ENCODE measurements at regions not wholly inside any gene's neighbourhood (a gene's known extent, or its start where the extent isn't known, plus 50 kb on each side); places are given as distances from the start of the nearest gene placed in this dataset.

DNA sequence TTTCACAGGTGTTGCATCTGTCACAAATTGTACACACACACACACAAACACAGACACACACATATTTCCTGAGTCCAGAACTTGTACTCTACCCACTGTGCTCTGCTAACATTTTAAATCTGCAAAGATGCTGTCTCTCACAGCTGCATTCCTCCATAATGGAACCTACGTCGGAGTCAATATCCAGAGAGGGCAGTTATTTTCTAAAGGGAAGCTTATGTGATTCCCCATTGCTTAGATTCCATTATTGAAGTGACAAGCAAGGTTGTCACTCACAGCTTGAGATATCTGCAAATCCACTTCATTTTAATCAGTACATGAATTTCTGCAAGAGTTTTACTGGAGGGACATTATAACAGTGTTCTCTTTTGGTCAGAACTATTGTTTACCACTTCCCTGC is 992.4 kb downstream of the NSUN3 start:
- TF ChIP-seq, protein P1, sequence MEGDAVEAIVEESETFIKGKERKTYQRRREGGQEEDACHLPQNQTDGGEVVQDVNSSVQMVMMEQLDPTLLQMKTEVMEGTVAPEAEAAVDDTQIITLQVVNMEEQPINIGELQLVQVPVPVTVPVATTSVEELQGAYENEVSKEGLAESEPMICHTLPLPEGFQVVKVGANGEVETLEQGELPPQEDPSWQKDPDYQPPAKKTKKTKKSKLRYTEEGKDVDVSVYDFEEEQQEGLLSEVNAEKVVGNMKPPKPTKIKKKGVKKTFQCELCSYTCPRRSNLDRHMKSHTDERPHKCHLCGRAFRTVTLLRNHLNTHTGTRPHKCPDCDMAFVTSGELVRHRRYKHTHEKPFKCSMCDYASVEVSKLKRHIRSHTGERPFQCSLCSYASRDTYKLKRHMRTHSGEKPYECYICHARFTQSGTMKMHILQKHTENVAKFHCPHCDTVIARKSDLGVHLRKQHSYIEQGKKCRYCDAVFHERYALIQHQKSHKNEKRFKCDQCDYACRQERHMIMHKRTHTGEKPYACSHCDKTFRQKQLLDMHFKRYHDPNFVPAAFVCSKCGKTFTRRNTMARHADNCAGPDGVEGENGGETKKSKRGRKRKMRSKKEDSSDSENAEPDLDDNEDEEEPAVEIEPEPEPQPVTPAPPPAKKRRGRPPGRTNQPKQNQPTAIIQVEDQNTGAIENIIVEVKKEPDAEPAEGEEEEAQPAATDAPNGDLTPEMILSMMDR (IDR thresholded peaks at IDR 0.05; ENCODE audit: poor library complexity): no peak
- no peak for TF ChIP-seq EZH2 (IDR thresholded peaks at IDR 0.05; ENCODE audit: borderline replicate concordance)
- TF ChIP-seq EZH2phosphoT487 (IDR thresholded peaks at IDR 0.05; ENCODE audit: low read depth, severe bottlenecking, unreplicated experiment): no peak
